Neural progenitor cell (in vitro differentiated cells): ENCODE measurements at regions not wholly inside any gene's neighbourhood (a gene's known extent, or its start where the extent isn't known, plus 50 kb on each side); places are given as distances from the start of the nearest gene placed in this dataset.

Experiments used
- DNase-seq: peaks from one replicate; pipeline ENCODE4 v3.0.0-alpha.2; 2016; ENCODE audit warnings: low spot score
- H2AFZ ChIP-seq: fragments of 200-600 bp; sonication (generic); replicated peaks from 2 replicates; pipeline ENCODE4 v1.6.1; 2016; ENCODE audit warnings: antibody characterized with exemption
- H3F3A ChIP-seq: fragments of 200-600 bp; sonication (generic); 2 replicates; pipeline ENCODE4 v1.6.1; 2016; ENCODE audit warnings: antibody characterized with exemption, low read depth
- H3K27ac ChIP-seq: fragments of 200-600 bp; sonication (generic); 2 replicates; pipeline ENCODE4 v1.5.1; 2016; ENCODE audit warnings: mild to moderate bottlenecking
- H3K27me3 ChIP-seq: fragments of 200-600 bp; sonication (generic); 2 replicates; pipeline ENCODE4 v1.6.1; 2016; ENCODE audit warnings: mild to moderate bottlenecking, moderate library complexity
- H3K36me3 ChIP-seq: fragments of 200-600 bp; sonication (generic); 2 replicates; pipeline ENCODE4 v1.5.1; 2016
- H3K4me1 ChIP-seq: fragments of 200-600 bp; sonication (generic); 2 replicates; pipeline ENCODE4 v1.6.1; 2016; ENCODE audit warnings: mixed run types
- H3K4me2 ChIP-seq: fragments of 200-600 bp; sonication (generic); 2 replicates; pipeline ENCODE4 v1.6.1; 2016
- H3K4me3 ChIP-seq: fragments of 200-600 bp; sonication (generic); 2 replicates; pipeline ENCODE4 v1.5.1; 2016
- H3K79me2 ChIP-seq: fragments of 200-600 bp; sonication (generic); 2 replicates; pipeline ENCODE4 v1.6.1; 2016; ENCODE audit warnings: low read depth
- H3K9ac ChIP-seq: fragments of 200-600 bp; sonication (generic); 2 replicates; pipeline ENCODE4 v1.6.1; 2016
- H3K9me3 ChIP-seq: fragments of 200-600 bp; sonication (generic); 2 replicates; pipeline ENCODE4 v1.5.1; 2016; ENCODE audit warnings: low read depth
- H4K20me1 ChIP-seq: fragments of 200-600 bp; sonication (generic); 2 replicates; pipeline ENCODE4 v1.6.1; 2016; ENCODE audit warnings: low read depth
- H3K27ac Mint-ChIP-seq: 3 replicates; pipeline ENCODE4 v1.8.0; 2021; ENCODE audit warnings: mixed read lengths
- H3K27me3 Mint-ChIP-seq: 2 replicates; pipeline ENCODE4 v1.8.0; 2022; ENCODE audit warnings: low read depth, mild to moderate bottlenecking, inconsistent platforms, moderate library complexity, mixed read lengths; ENCODE audit not compliant: insufficient read depth
- H3K36me3 Mint-ChIP-seq: 3 replicates; pipeline ENCODE4 v1.8.0; 2021; ENCODE audit warnings: mixed read lengths
- H3K4me1 Mint-ChIP-seq: 3 replicates; pipeline ENCODE4 v1.8.0; 2021; ENCODE audit warnings: mixed read lengths
- H3K4me3 Mint-ChIP-seq: 3 replicates; pipeline ENCODE4 v1.8.0; 2021; ENCODE audit warnings: mild to moderate bottlenecking, moderate library complexity, mixed read lengths
- H3K9me3 Mint-ChIP-seq: 3 replicates; pipeline ENCODE4 v1.8.0; 2020; ENCODE audit warnings: mixed read lengths
- EZH2 ChIP-seq: fragments of 200-600 bp; sonication (generic); IDR thresholded peaks from 2 replicates; pipeline ENCODE4 v1.6.1; 2017; ENCODE audit warnings: antibody characterized with exemption, mild to moderate bottlenecking, moderate library complexity
- EZH2phosphoT487 ChIP-seq: fragments of 200-600 bp; sonication (generic); IDR thresholded peaks from 2 replicates; pipeline ENCODE4 v1.6.1; 2017; ENCODE audit warnings: antibody characterized with exemption
- TF ChIP-seq, protein P1 (sequence below): fragments of 200-600 bp; sonication (generic); IDR thresholded peaks from 2 replicates; pipeline ENCODE4 v1.5.1; 2017; ENCODE audit warnings: antibody characterized with exemption, mild to moderate bottlenecking

GRCh38 chr2:225793736-225794550 is 394.4 kb downstream of the NYAP2 start:
- TF ChIP-seq, protein P1, sequence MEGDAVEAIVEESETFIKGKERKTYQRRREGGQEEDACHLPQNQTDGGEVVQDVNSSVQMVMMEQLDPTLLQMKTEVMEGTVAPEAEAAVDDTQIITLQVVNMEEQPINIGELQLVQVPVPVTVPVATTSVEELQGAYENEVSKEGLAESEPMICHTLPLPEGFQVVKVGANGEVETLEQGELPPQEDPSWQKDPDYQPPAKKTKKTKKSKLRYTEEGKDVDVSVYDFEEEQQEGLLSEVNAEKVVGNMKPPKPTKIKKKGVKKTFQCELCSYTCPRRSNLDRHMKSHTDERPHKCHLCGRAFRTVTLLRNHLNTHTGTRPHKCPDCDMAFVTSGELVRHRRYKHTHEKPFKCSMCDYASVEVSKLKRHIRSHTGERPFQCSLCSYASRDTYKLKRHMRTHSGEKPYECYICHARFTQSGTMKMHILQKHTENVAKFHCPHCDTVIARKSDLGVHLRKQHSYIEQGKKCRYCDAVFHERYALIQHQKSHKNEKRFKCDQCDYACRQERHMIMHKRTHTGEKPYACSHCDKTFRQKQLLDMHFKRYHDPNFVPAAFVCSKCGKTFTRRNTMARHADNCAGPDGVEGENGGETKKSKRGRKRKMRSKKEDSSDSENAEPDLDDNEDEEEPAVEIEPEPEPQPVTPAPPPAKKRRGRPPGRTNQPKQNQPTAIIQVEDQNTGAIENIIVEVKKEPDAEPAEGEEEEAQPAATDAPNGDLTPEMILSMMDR, result no peak
- TF ChIP-seq EZH2 (no peak), EZH2phosphoT487 (no peak)
- Histone ChIP-seq H4K20me1 (no peaks in the 10 kb centered on the region), H3K27ac (no peak overlapping the region), H3K9ac (no peak overlapping the region), H2AFZ (no peak overlapping the region), H3K4me3 (no peak overlapping the region), H3F3A (no peaks in the 10 kb centered on the region), H3K9me3 (no peaks in the 10 kb centered on the region), H3K27me3 (no peaks in the 10 kb centered on the region), H3K4me1 (no peaks in the 10 kb centered on the region), H3K79me2 (no peaks in the 10 kb centered on the region), H3K36me3 (no peaks in the 10 kb centered on the region), H3K4me2 (no peak overlapping the region)
- DNase-seq, result no peak
- H3K4me3 Mint-ChIP-seq, result no peak overlapping the region
- H3K27ac Mint-ChIP-seq, result no peak overlapping the region
- no peaks in the 10 kb centered on the region for H3K9me3 Mint-ChIP-seq
- H3K36me3 Mint-ChIP-seq, result no peaks in the 10 kb centered on the region
- peaks cover 2% of the 10 kb centered on the region for H3K27me3 Mint-ChIP-seq
- no peaks in the 10 kb centered on the region for H3K4me1 Mint-ChIP-seq

- Mint-ChIP-seq H3K4me3 (no peak overlapping the region), H3K9me3 (no peaks in the 10 kb centered on the region), H3K36me3 (no peaks in the 10 kb centered on the region), H3K27me3 (peaks cover 2% of the 10 kb centered on the region), H3K4me1 (no peaks in the 10 kb centered on the region), H3K27ac (no peak overlapping the region)
- H3K4me2 ChIP-seq, result no peak overlapping the region
- H3K27ac ChIP-seq, result no peak overlapping the region
- H2AFZ ChIP-seq, result no peak overlapping the region
- no peak overlapping the region for H3K4me3 ChIP-seq
- H3K79me2 ChIP-seq, result no peaks in the 10 kb centered on the region
- H3F3A ChIP-seq, result no peaks in the 10 kb centered on the region
- H3K36me3 ChIP-seq, result no peaks in the 10 kb centered on the region
- H3K9me3 ChIP-seq, result no peaks in the 10 kb centered on the region
- TF ChIP-seq, protein P1, result no peak
- no peak for TF ChIP-seq EZH2
- no peak for TF ChIP-seq EZH2phosphoT487
- no peaks in the 10 kb centered on the region for H4K20me1 ChIP-seq
- H3K27me3 ChIP-seq, result no peaks in the 10 kb centered on the region
- no peak for DNase-seq
- no peaks in the 10 kb centered on the region for H3K4me1 ChIP-seq
- H3K9ac ChIP-seq, result no peak overlapping the region
Measured at GRCh38 chr2:225788571-225789094, 389.1 kb downstream of the NYAP2 start.

DNA sequence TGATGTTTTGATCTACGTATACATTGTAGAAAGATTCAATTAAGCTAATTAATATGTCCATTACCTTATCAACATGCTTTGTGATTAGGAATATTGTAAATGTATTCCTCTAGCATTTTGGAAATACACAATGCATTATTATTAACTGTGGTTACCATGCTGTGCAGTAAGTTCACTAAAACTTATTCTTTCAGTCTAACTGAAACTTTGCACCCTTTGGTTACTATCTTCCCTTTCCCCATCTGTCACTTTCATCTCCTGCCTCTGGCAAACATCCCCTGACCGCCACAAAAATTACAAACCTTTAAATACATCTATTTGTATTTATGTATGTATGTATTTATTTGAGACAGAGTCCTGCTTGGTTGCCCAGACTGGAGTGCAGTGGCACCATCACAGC is 388.0 kb downstream of the NYAP2 start:
- DNase-seq, result no peak
- no peaks in the 10 kb centered on the region for H3K9me3 ChIP-seq

More for the DNA sequence above, 388.0 kb downstream of the NYAP2 start:
- no peak overlapping the region for H2AFZ ChIP-seq
- H4K20me1 ChIP-seq, result no peaks in the 10 kb centered on the region
- H3K27me3 ChIP-seq, result no peaks in the 10 kb centered on the region
- H3K79me2 ChIP-seq, result no peaks in the 10 kb centered on the region
- H3K4me3 ChIP-seq, result no peak overlapping the region
- H3K36me3 Mint-ChIP-seq, result no peaks in the 10 kb centered on the region
- H3K4me1 ChIP-seq, result no peaks in the 10 kb centered on the region
- H3K27ac Mint-ChIP-seq, result no peak overlapping the region
- H3K9ac ChIP-seq, result no peak overlapping the region
- no peak overlapping the region for H3K4me3 Mint-ChIP-seq
- H3K9me3 Mint-ChIP-seq, result no peaks in the 10 kb centered on the region
- no peak overlapping the region for H3K4me2 ChIP-seq
- TF ChIP-seq EZH2phosphoT487, result no peak
- TF ChIP-seq, protein P1, result no peak
- no peak for TF ChIP-seq EZH2
- H3F3A ChIP-seq, result no peaks in the 10 kb centered on the region
- no peaks in the 10 kb centered on the region for H3K4me1 Mint-ChIP-seq
- no peak overlapping the region for H3K27ac ChIP-seq
- peaks cover 2% of the 10 kb centered on the region for H3K27me3 Mint-ChIP-seq
- H3K36me3 ChIP-seq, result no peaks in the 10 kb centered on the region
